ENCODE measurements at regions not wholly inside any gene's neighbourhood (a gene's known extent, or its start where the extent isn't known, plus 50 kb on each side); places are given as distances from the start of the nearest gene placed in this dataset.

- ChIA-PET CTCF (no interaction called here), POLR2A (no interaction called here)
- no TSS peak for BruUV-seq (replicated peaks)
- H3K9me3 Mint-ChIP-seq (ENCODE audit: unreplicated experiment): no peaks in the 10 kb centered on the region
- H3K4me3 Mint-ChIP-seq (ENCODE audit: unreplicated experiment): no peak overlapping the region
- TF ChIP-seq CTCF (IDR thresholded peaks at IDR 0.05; ENCODE audit: insufficient read depth in 1 of 2, low read depth in 1 of 2, low read length in 1 of 2, severe bottlenecking in 1 of 2, unreplicated experiment in 1 of 2): no peak
- no peaks in the 10 kb centered on the region for H3K27me3 ChIP-seq (replicated peaks; ENCODE audit: control insufficient read depth, insufficient read depth, low read length)
- no peaks in the 10 kb centered on the region for H3K36me3 ChIP-seq (ENCODE audit: control insufficient read depth, insufficient read depth, low read length)
- peaks cover 4% of the 10 kb centered on the region for H3K36me3 Mint-ChIP-seq (ENCODE audit: insufficient read depth, unreplicated experiment)
- no peaks in the 10 kb centered on the region for H3K9me3 ChIP-seq
- H3K4me3 ChIP-seq (ENCODE audit: low read depth, low read length): no peak overlapping the region
- no peaks in the 10 kb centered on the region for H3K4me1 Mint-ChIP-seq (ENCODE audit: low read depth, unreplicated experiment)
- intact Hi-C loops (cut with micrococcal nuclease; ENCODE audit: unreplicated experiment): no loop called here
- no peaks in the 10 kb centered on the region for H3K4me1 ChIP-seq
- peaks cover 9% of the 10 kb centered on the region for H3K27me3 Mint-ChIP-seq (ENCODE audit: insufficient read depth, unreplicated experiment)
- H3K27ac Mint-ChIP-seq (ENCODE audit: unreplicated experiment): no peak overlapping the region
- no peak for DNase-seq
Observed at GRCh38 chrX:39388730-39389129, 587.5 kb downstream of the MID1IP1 start.

GRCh38 chrX:39396358-39396995 is 595.2 kb downstream of the MID1IP1 start:
- Mint-ChIP-seq H3K9me3 (ENCODE audit: unreplicated experiment) (no peaks in the 10 kb centered on the region), H3K27me3 (ENCODE audit: insufficient read depth, unreplicated experiment) (no peaks in the 10 kb centered on the region), H3K36me3 (ENCODE audit: insufficient read depth, unreplicated experiment) (no peaks in the 10 kb centered on the region), H3K4me1 (ENCODE audit: low read depth, unreplicated experiment) (peaks cover 6% of the 10 kb centered on the region), H3K27ac (ENCODE audit: unreplicated experiment) (no peak overlapping the region), H3K4me3 (ENCODE audit: unreplicated experiment) (no peak overlapping the region)
- no peaks in the 10 kb centered on the region for H3K36me3 ChIP-seq (ENCODE audit: control insufficient read depth, insufficient read depth, low read length)
- DNase-seq: no peak
- no peaks in the 10 kb centered on the region for H3K27me3 ChIP-seq (replicated peaks; ENCODE audit: control insufficient read depth, insufficient read depth, low read length)
- intact Hi-C loops (cut with micrococcal nuclease; ENCODE audit: unreplicated experiment): no loop called here
- H3K9me3 ChIP-seq: no peaks in the 10 kb centered on the region
- TF ChIP-seq CTCF (IDR thresholded peaks at IDR 0.05; ENCODE audit: insufficient read depth in 1 of 2, low read depth in 1 of 2, low read length in 1 of 2, severe bottlenecking in 1 of 2, unreplicated experiment in 1 of 2): no peak
- no TSS peak for BruUV-seq (replicated peaks)
- POLR2A ChIA-PET: no interaction called here
- CTCF ChIA-PET: no interaction called here
- no peaks in the 10 kb centered on the region for H3K4me1 ChIP-seq
- no peak overlapping the region for H3K4me3 ChIP-seq (ENCODE audit: low read depth, low read length)

GRCh38 chrX:39397561-39398199 is 596.4 kb downstream of the MID1IP1 start:
- ChIA-PET CTCF (no interaction called here), POLR2A (no interaction called here)
- Mint-ChIP-seq H3K27me3 (ENCODE audit: insufficient read depth, unreplicated experiment) (no peaks in the 10 kb centered on the region), H3K4me3 (ENCODE audit: unreplicated experiment) (no peak overlapping the region), H3K36me3 (ENCODE audit: insufficient read depth, unreplicated experiment) (no peaks in the 10 kb centered on the region), H3K9me3 (ENCODE audit: unreplicated experiment) (no peaks in the 10 kb centered on the region), H3K4me1 (ENCODE audit: low read depth, unreplicated experiment) (peaks cover 6% of the 10 kb centered on the region), H3K27ac (ENCODE audit: unreplicated experiment) (no peak overlapping the region)
- Histone ChIP-seq H3K4me1 (no peaks in the 10 kb centered on the region), H3K36me3 (ENCODE audit: control insufficient read depth, insufficient read depth, low read length) (no peaks in the 10 kb centered on the region), H3K4me3 (ENCODE audit: low read depth, low read length) (no peak overlapping the region), H3K9me3 (no peaks in the 10 kb centered on the region), H3K27me3 (replicated peaks; ENCODE audit: control insufficient read depth, insufficient read depth, low read length) (no peaks in the 10 kb centered on the region)
- no TSS peak for BruUV-seq (replicated peaks)
- TF ChIP-seq CTCF (IDR thresholded peaks at IDR 0.05; ENCODE audit: insufficient read depth in 1 of 2, low read depth in 1 of 2, low read length in 1 of 2, severe bottlenecking in 1 of 2, unreplicated experiment in 1 of 2): no peak
- no peak for DNase-seq
- intact Hi-C loops (cut with micrococcal nuclease; ENCODE audit: unreplicated experiment): no loop called here

Measured in Caco-2 (cell line).